ENCODE measurements at regions not wholly inside any gene's neighbourhood (a gene's known extent, or its start where the extent isn't known, plus 50 kb on each side); places are given as distances from the start of the nearest gene placed in this dataset.

DNA sequence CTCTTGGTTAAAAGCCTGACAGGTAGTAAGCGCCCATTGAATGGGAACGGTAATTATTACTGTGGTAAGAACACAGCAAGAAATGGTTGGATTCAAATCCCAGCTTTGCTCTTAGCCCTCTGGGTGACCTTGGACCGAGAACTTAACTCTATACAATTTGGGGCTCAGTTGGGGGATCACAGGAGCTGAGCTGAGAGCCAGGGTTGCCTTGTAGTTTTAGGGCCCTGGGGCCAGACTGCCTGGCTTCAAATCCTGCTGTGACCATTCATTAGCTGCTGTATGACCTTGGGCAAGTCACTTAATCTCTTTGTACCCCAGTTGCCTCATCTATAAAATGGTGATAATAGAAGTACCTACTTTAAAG is 87.4 kb upstream of the SH3PXD2B start:
- no peaks in the 10 kb centered on the region for H3K36me3 ChIP-seq (replicated peaks; ENCODE audit: insufficient read depth, low read length)

DNA sequence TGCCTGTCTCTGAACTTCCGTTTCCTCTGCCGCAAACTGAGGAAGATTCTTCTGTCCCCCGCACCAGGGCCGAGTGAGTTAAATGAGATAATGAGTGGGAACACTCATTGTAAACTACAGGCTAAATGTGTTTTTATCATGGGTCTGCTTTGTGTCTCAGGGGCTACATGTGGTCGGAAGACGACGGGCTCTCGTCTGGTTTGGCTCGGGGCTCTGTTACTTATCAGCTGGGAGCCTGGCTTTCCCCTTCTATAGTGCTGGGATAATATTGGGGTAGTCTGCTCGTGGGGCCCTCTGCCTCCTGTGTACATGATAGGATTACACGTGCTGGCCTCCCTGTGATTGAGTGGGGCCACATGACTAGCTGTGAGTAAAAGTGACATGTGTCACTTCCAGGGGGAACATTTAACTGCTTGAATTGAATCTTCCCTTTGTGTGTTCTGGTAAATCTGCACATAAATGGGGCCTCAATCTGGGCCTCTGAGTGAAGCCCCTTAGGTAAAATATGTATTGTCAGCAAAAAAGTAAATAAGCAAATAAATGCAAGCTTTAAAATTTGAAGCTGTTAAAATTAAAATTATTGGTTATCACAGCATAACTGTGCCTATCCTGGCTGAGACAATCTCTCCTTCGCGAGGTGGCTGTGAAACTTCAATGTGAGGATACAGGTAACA is 86.9 kb upstream of the SH3PXD2B start:
- Histone ChIP-seq H3K9ac (ENCODE audit: low read length) (no peak overlapping the region), H3K27me3 (replicated peaks; ENCODE audit: insufficient read depth, low read length) (no peaks in the 10 kb centered on the region; the same call in 1 of the 2 replicates), H3K79me2 (ENCODE audit: low read length) (no peaks in the 10 kb centered on the region), H3K27ac (ENCODE audit: low read length) (no peak overlapping the region), H3F3A (ENCODE audit: insufficient read depth, low read length) (no peaks in the 10 kb centered on the region), H3K9me3 (replicated peaks; ENCODE audit: insufficient read depth, low read length) (no peaks in the 10 kb centered on the region), H3K36me3 (replicated peaks; ENCODE audit: insufficient read depth, low read length) (no peaks in the 10 kb centered on the region), H2AFZ (ENCODE audit: low read length) (no peak overlapping the region), H3K4me1 (ENCODE audit: low read length) (no peaks in the 10 kb centered on the region), H3K9me2 (replicated peaks; ENCODE audit: insufficient read depth, low read length) (no peaks in the 10 kb centered on the region), H4K20me1 (ENCODE audit: insufficient read depth, low read length) (no peaks in the 10 kb centered on the region), H3K4me3 (ENCODE audit: low read length) (no peak overlapping the region), H3K4me2 (ENCODE audit: low read depth, low read length) (no peak overlapping the region)
- no peak for DNase-seq
- TF ChIP-seq CTCF (IDR thresholded peaks at IDR 0.05; ENCODE audit: low read length) = no peak

More for the DNA sequence above, 87.4 kb upstream of the SH3PXD2B start:
- Histone ChIP-seq H3K27ac (ENCODE audit: low read length) (no peak overlapping the region), H2AFZ (ENCODE audit: low read length) (no peak overlapping the region), H3K4me1 (ENCODE audit: low read length) (no peaks in the 10 kb centered on the region), H3K4me3 (ENCODE audit: low read length) (no peak overlapping the region), H4K20me1 (ENCODE audit: insufficient read depth, low read length) (no peaks in the 10 kb centered on the region), H3F3A (ENCODE audit: insufficient read depth, low read length) (no peaks in the 10 kb centered on the region), H3K79me2 (ENCODE audit: low read length) (no peaks in the 10 kb centered on the region), H3K9me3 (replicated peaks; ENCODE audit: insufficient read depth, low read length) (no peaks in the 10 kb centered on the region), H3K9me2 (replicated peaks; ENCODE audit: insufficient read depth, low read length) (no peaks in the 10 kb centered on the region), H3K4me2 (ENCODE audit: low read depth, low read length) (no peak overlapping the region), H3K9ac (ENCODE audit: low read length) (no peak overlapping the region), H3K27me3 (replicated peaks; ENCODE audit: insufficient read depth, low read length) (no peaks in the 10 kb centered on the region; the same call in 1 of the 2 replicates)
- TF ChIP-seq CTCF (IDR thresholded peaks at IDR 0.05; ENCODE audit: low read length) (no peak), EZH2phosphoT487 (IDR thresholded peaks at IDR 0.05; ENCODE audit: low read length) (no peak)
- DNase-seq = no peak

- H3K9me2 ChIP-seq (replicated peaks; ENCODE audit: insufficient read depth, low read length) = no peaks in the 10 kb centered on the region
- no peaks in the 10 kb centered on the region for H3F3A ChIP-seq (ENCODE audit: insufficient read depth, low read length)
- H3K79me2 ChIP-seq (ENCODE audit: low read length) = no peaks in the 10 kb centered on the region
- H3K9me3 ChIP-seq (replicated peaks; ENCODE audit: insufficient read depth, low read length) = no peaks in the 10 kb centered on the region
- H3K9ac ChIP-seq (ENCODE audit: low read length) = no peak overlapping the region
- no peak for DNase-seq
- no peak overlapping the region for H3K4me3 ChIP-seq (ENCODE audit: low read length)
- no peaks in the 10 kb centered on the region for H4K20me1 ChIP-seq (ENCODE audit: insufficient read depth, low read length)
- no peaks in the 10 kb centered on the region for H3K4me1 ChIP-seq (ENCODE audit: low read length)
- H3K27me3 ChIP-seq (replicated peaks; ENCODE audit: insufficient read depth, low read length) = no peaks in the 10 kb centered on the region
- H3K27ac ChIP-seq (ENCODE audit: low read length) = no peak overlapping the region
- H2AFZ ChIP-seq (ENCODE audit: low read length) = no peak overlapping the region
- TF ChIP-seq EZH2phosphoT487 (IDR thresholded peaks at IDR 0.05; ENCODE audit: low read length) (no peak), EZH2 (optimal IDR thresholded peaks at IDR 0.05; ENCODE audit: low read depth, low read length) (no peak), CTCF (IDR thresholded peaks at IDR 0.05; ENCODE audit: low read length) (no peak)
- H3K4me2 ChIP-seq (ENCODE audit: low read depth, low read length) = no peak overlapping the region
- H3K36me3 ChIP-seq (replicated peaks; ENCODE audit: insufficient read depth, low read length) = no peaks in the 10 kb centered on the region
Observed at GRCh38 chr5:172540099-172540870, 86.0 kb upstream of the SH3PXD2B start.
